AG09319 (cell line): ENCODE measurements at regions not wholly inside any gene's neighbourhood (a gene's known extent, or its start where the extent isn't known, plus 50 kb on each side); places are given as distances from the start of the nearest gene placed in this dataset.

Experiments
- DNase-seq: peaks from one replicate; pipeline ENCODE4 v3.0.0-alpha.2; 2010; ENCODE audit warnings: low read depth; ENCODE audit errors: extremely low read depth
- TF ChIP-seq, protein P1 (sequence below): IDR thresholded peaks from 2 replicates; pipeline ENCODE4 v1.5.1; 2011; ENCODE audit warnings: low read depth, mild to moderate bottlenecking, inconsistent platforms, low read length, moderate library complexity

- TF ChIP-seq, protein P1, sequence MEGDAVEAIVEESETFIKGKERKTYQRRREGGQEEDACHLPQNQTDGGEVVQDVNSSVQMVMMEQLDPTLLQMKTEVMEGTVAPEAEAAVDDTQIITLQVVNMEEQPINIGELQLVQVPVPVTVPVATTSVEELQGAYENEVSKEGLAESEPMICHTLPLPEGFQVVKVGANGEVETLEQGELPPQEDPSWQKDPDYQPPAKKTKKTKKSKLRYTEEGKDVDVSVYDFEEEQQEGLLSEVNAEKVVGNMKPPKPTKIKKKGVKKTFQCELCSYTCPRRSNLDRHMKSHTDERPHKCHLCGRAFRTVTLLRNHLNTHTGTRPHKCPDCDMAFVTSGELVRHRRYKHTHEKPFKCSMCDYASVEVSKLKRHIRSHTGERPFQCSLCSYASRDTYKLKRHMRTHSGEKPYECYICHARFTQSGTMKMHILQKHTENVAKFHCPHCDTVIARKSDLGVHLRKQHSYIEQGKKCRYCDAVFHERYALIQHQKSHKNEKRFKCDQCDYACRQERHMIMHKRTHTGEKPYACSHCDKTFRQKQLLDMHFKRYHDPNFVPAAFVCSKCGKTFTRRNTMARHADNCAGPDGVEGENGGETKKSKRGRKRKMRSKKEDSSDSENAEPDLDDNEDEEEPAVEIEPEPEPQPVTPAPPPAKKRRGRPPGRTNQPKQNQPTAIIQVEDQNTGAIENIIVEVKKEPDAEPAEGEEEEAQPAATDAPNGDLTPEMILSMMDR: no peak
- DNase-seq: no peak
Observed at GRCh38 chr14:97408937-97409815, 612.0 kb downstream of the VRK1 start.

DNA sequence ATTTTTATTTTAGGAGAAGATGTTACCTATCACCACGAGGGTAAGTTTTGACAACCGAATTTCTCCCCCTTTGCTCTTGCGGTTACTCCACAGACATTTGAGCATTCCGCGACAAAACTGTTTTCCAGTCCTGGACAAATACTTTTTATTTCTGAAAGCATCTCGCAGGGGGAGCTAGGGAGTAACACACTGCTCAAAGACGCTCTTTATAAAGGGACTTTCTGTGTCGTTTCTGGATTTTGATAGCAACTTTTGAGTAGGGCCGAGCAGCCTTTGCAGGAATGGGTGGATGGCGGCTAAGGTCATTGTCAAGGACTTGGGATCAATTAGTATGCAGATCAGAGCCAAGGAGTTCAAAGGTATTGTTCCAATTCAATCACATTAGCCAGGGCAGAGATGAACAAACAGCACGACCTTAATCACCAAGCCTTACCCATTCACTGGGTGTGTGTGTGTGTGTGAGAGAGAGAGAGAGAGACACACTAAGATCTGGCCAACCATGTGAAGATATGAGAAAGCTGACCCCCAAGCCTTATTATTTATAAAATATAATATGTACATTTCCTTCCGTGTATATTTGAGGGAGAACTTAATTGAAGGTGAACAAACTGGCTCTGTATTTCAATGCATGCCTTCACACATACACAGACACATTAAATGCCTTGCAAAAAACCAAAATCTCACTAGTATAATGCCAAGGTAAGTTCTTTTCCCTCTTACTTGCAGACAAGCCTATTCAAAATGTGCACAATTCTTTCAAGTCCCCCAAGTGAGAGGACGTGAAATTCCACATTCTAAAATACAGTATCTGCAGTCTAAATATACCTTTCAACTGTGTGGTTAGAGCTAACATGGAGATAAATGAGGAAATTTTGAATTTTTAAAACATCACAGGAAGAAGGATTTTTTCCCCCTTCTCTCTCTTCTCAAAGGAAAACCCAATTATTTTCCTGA lies 613.8 kb downstream of the VRK1 start:
- TF ChIP-seq, protein P1: no peak
- DNase-seq: no peak

GRCh38 chr14:97411938-97412612 lies 614.9 kb downstream of the VRK1 start:
- TF ChIP-seq, protein P1: no peak
- no peak for DNase-seq

- TF ChIP-seq, protein P1: no peak
- DNase-seq: no peak
Observed at GRCh38 chr14:97413022-97413539, 615.9 kb downstream of the VRK1 start.

GRCh38 chr14:97413966-97414717 lies 617.0 kb downstream of the VRK1 start:
- TF ChIP-seq, protein P1: no peak
- no peak for DNase-seq

- TF ChIP-seq, protein P1: no peak
- DNase-seq: no peak
Observed at GRCh38 chr14:97414718-97415098, 617.5 kb downstream of the VRK1 start.
